Fibroblast of lung (primary cell): ENCODE measurements at regions not wholly inside any gene's neighbourhood (a gene's known extent, or its start where the extent isn't known, plus 50 kb on each side); places are given as distances from the start of the nearest gene placed in this dataset.

Experiments
- DNase-seq, 2 donors: peaks; one replicate each; pipeline versions ENCODE4 v3.0.0 to v3.0.0-alpha.2; 2010; ENCODE audit warnings: low read depth in 2 of 2
- H2AFZ ChIP-seq: 2 replicates; pipeline ENCODE4 v1.5.1; 2012; ENCODE audit warnings: low read length, control low read depth, inconsistent platforms
- H3K27ac ChIP-seq: 2 replicates; pipeline ENCODE4 v1.5.1; 2011; ENCODE audit warnings: low read length, control low read depth; ENCODE audit not compliant: insufficient read depth
- H3K27me3 ChIP-seq: 2 replicates; pipeline ENCODE4 v1.5.1; 2011; ENCODE audit warnings: mild to moderate bottlenecking, low read length; ENCODE audit not compliant: control insufficient read depth, insufficient read depth
- H3K36me3 ChIP-seq: 2 replicates; pipeline ENCODE4 v1.5.1; 2011; ENCODE audit warnings: low read length; ENCODE audit not compliant: control insufficient read depth, insufficient read depth
- H3K4me1 ChIP-seq: 2 replicates; pipeline ENCODE4 v1.5.1; 2011; ENCODE audit warnings: low read length; ENCODE audit not compliant: control insufficient read depth, insufficient read depth; ENCODE audit errors: extremely low read depth
- H3K4me2 ChIP-seq: 2 replicates; pipeline ENCODE4 v1.5.1; 2011; ENCODE audit warnings: low read length, control low read depth; ENCODE audit not compliant: insufficient read depth; ENCODE audit errors: extremely low read depth
- H3K4me3 ChIP-seq, 4 experiments: fragments of 200-600 bp in 1 of 4; sonication (generic) in 1 of 4; replicated peaks in 1 of 4; 2 replicates each; pipeline ENCODE4 v1.5.1; 2011 to 2016; ENCODE audit warnings: low read length in 4 of 4, low read depth in 3 of 4, mild to moderate bottlenecking in 3 of 4, control low read depth in 2 of 4, inconsistent platforms in 1 of 4, mixed read lengths in 1 of 4; ENCODE audit not compliant: insufficient read depth in 1 of 4; ENCODE audit errors: control extremely low read depth in 1 of 4
- H3K79me2 ChIP-seq: 2 replicates; pipeline ENCODE4 v1.5.1; 2012; ENCODE audit warnings: mild to moderate bottlenecking, low read length, inconsistent platforms; ENCODE audit not compliant: control insufficient read depth, insufficient read depth
- H3K9ac ChIP-seq: 2 replicates; pipeline ENCODE4 v1.5.1; 2011; ENCODE audit warnings: mild to moderate bottlenecking, low read length, control low read depth; ENCODE audit not compliant: insufficient read depth
- H3K9me3 ChIP-seq: 2 replicates; pipeline ENCODE4 v1.5.1; 2012; ENCODE audit warnings: low read depth, low read length; ENCODE audit not compliant: control insufficient read depth, insufficient read depth
- H4K20me1 ChIP-seq: 2 replicates; pipeline ENCODE4 v1.5.1; 2011; ENCODE audit warnings: low read length; ENCODE audit not compliant: control insufficient read depth, insufficient read depth; ENCODE audit errors: extremely low read depth
- CTCF ChIP-seq, 2 donors: IDR thresholded peaks in 1 of 2; conservative IDR thresholded peaks in 1 of 2; 1 replicate in 1 of 2; 2 replicates in 1 of 2; pipeline ENCODE4 v1.5.1; 2011 to 2012; ENCODE audit warnings: low read length in 2 of 2, control low read depth in 1 of 2, inconsistent platforms in 1 of 2, low read depth in 1 of 2, mild to moderate bottlenecking in 1 of 2
- EZH2 ChIP-seq: IDR thresholded peaks from 2 replicates; pipeline ENCODE4 v1.5.1; 2012; ENCODE audit warnings: low read length, control low read depth, mild to moderate bottlenecking; ENCODE audit errors: missing control alignments

GRCh38 chr7:155138204-155138603 is 68.1 kb downstream of the HTR5A start:
- Histone ChIP-seq H3K4me1 (no peaks in the 10 kb centered on the region), H4K20me1 (no peaks in the 10 kb centered on the region), H3K27ac (no peak overlapping the region), H3K4me3 (no peak overlapping the region), H3K27me3 (no peaks in the 10 kb centered on the region), H3K4me2 (no peak overlapping the region), H3K9ac (no peak overlapping the region), H3K9me3 (no peaks in the 10 kb centered on the region), H3K79me2 (no peaks in the 10 kb centered on the region), H3K36me3 (no peaks in the 10 kb centered on the region), H2AFZ (no peak overlapping the region)
- TF ChIP-seq EZH2: no peak
- no peak for TF ChIP-seq CTCF (conservative IDR thresholded peaks at IDR 0.05 in 1 of 2, IDR thresholded peaks at IDR 0.05 in 1 of 2; ENCODE audit: low read depth in 1 of 2, low read length in 2 of 2)
- DNase-seq: no peak

- no peaks in the 10 kb centered on the region for H3K79me2 ChIP-seq
- H3K9me3 ChIP-seq: no peaks in the 10 kb centered on the region
- no peak overlapping the region for H3K4me3 ChIP-seq
- no peak for TF ChIP-seq EZH2
- no peak for TF ChIP-seq CTCF (conservative IDR thresholded peaks at IDR 0.05 in 1 of 2, IDR thresholded peaks at IDR 0.05 in 1 of 2; ENCODE audit: low read depth in 1 of 2, low read length in 2 of 2)
- no peak overlapping the region for H3K27ac ChIP-seq
- H2AFZ ChIP-seq: no peak overlapping the region
- H3K4me1 ChIP-seq: no peaks in the 10 kb centered on the region
- no peak for DNase-seq
- H3K27me3 ChIP-seq: no peaks in the 10 kb centered on the region
- H3K9ac ChIP-seq: no peak overlapping the region
- H3K4me2 ChIP-seq: no peak overlapping the region
- no peaks in the 10 kb centered on the region for H3K36me3 ChIP-seq
- no peaks in the 10 kb centered on the region for H4K20me1 ChIP-seq
Observed at GRCh38 chr7:155141562-155141961, 71.4 kb downstream of the HTR5A start.

- DNase-seq: no peak
- no peak overlapping the region for H3K27ac ChIP-seq
- H3K9me3 ChIP-seq: no peaks in the 10 kb centered on the region
- no peaks in the 10 kb centered on the region for H3K27me3 ChIP-seq
- no peaks in the 10 kb centered on the region for H3K79me2 ChIP-seq
- H4K20me1 ChIP-seq: no peaks in the 10 kb centered on the region
- no peak overlapping the region for H2AFZ ChIP-seq
- no peaks in the 10 kb centered on the region for H3K4me1 ChIP-seq
- no peaks in the 10 kb centered on the region for H3K36me3 ChIP-seq
- H3K4me3 ChIP-seq: no peak overlapping the region
- no peak overlapping the region for H3K9ac ChIP-seq
- TF ChIP-seq EZH2 (no peak), CTCF (conservative IDR thresholded peaks at IDR 0.05 in 1 of 2, IDR thresholded peaks at IDR 0.05 in 1 of 2; ENCODE audit: low read depth in 1 of 2, low read length in 2 of 2) (no peak)
- no peak overlapping the region for H3K4me2 ChIP-seq
Observed at GRCh38 chr7:155143381-155143780, 73.3 kb downstream of the HTR5A start.
